GM12875 (cell line): ENCODE measurements at regions not wholly inside any gene's neighbourhood (a gene's known extent, or its start where the extent isn't known, plus 50 kb on each side); places are given as distances from the start of the nearest gene placed in this dataset.

Source experiments
- H3K4me3 ChIP-seq: one replicate; pipeline ENCODE4 v1.5.1; 2011; ENCODE audit warnings: low read depth, low read length, control low read depth
- TF ChIP-seq, protein P1 (sequence below): IDR thresholded peaks from 2 replicates; pipeline ENCODE4 v1.5.1; 2011; ENCODE audit warnings: low read depth, mild to moderate bottlenecking, control low read depth, inconsistent platforms, low read length, moderate library complexity, borderline replicate concordance; ENCODE audit not compliant: insufficient read depth

DNA sequence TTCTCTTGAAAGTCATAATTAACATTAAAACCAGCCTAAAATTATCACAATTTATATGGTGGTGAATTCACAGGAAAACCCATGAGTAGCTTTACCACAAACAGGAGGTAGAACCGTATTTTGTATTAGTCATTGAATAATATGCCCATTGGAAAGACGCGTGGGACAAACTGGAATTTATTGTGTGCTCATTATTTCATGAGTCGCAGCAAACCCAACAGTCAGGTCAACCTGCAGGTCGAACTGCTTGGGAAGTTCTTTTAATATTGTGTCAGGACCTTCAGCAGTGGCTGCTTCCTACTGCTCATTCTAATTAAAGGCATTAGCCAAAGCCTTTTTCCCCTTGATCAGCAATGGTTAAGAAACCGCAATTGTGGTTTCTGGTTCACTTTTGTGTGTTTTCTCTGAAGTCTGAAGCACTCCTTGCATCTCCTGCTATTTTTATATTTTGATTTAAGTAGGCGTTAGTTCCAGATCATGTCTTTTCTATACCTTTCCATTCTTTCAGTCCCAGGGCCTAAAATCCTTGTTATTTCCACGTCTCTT, 100.1 kb downstream of the RAB11FIP2 start:
- TF ChIP-seq, protein P1, sequence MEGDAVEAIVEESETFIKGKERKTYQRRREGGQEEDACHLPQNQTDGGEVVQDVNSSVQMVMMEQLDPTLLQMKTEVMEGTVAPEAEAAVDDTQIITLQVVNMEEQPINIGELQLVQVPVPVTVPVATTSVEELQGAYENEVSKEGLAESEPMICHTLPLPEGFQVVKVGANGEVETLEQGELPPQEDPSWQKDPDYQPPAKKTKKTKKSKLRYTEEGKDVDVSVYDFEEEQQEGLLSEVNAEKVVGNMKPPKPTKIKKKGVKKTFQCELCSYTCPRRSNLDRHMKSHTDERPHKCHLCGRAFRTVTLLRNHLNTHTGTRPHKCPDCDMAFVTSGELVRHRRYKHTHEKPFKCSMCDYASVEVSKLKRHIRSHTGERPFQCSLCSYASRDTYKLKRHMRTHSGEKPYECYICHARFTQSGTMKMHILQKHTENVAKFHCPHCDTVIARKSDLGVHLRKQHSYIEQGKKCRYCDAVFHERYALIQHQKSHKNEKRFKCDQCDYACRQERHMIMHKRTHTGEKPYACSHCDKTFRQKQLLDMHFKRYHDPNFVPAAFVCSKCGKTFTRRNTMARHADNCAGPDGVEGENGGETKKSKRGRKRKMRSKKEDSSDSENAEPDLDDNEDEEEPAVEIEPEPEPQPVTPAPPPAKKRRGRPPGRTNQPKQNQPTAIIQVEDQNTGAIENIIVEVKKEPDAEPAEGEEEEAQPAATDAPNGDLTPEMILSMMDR = no peak
- H3K4me3 ChIP-seq = no peak overlapping the region

DNA sequence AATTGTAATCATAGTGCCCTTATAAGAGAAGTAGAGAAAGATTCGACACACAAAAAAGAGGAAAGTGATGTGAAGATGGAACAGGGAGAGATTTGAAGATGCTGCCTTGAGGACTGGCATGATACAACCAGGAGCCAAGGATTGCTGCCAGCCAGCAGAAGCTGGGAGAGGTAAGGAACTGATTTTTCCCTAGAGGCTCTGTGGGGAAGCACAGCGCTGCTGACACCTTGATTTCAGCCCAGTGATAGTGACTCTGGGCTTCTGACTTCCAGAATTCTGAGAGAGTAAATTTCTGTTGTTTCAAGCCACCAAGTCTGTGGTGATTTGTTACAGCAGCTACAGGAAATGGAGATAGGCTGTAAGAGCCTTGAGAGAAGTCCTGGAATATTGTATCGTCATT, 98.2 kb downstream of the RAB11FIP2 start:
- no peak overlapping the region for H3K4me3 ChIP-seq
- TF ChIP-seq, protein P1 = no peak

DNA sequence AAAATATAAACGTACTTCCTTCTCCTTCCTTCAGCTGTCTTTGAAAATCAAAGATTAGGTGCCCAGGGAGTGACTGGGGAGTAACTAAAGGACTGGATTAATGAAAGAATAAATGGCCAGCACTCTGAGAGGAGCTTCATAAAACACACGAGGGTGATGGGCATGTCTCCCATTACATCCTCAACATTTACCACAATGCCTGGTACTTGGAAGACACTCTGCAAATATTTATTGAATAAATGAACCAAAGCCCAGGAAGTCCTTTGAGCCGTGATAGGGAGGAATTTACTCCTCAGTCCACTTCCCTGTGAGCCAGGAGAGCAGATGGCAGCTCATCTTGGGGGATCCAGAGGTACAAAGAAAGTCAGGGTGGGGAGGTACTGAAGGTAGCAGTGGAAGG, 96.3 kb downstream of the RAB11FIP2 start:
- no peak overlapping the region for H3K4me3 ChIP-seq
- TF ChIP-seq, protein P1 = no peak
